ENCODE measurements at regions not wholly inside any gene's neighbourhood (a gene's known extent, or its start where the extent isn't known, plus 50 kb on each side); places are given as distances from the start of the nearest gene placed in this dataset.

GRCh38 chr17:72416054-72416675 is 295.3 kb downstream of the SOX9 start:
- TF ChIP-seq CTCF (conservative IDR thresholded peaks at IDR 0.05 in 1 of 2, IDR thresholded peaks at IDR 0.05 in 1 of 2; ENCODE audit: low read depth in 1 of 2, low read length in 2 of 2) (no peak), EZH2 (IDR thresholded peaks at IDR 0.05; ENCODE audit: low read length, missing control alignments) (no peak)

Data from fibroblast of lung (primary cell).